Heart left ventricle (tissue), 13 donors: ENCODE measurements at regions not wholly inside any gene's neighbourhood (a gene's known extent, or its start where the extent isn't known, plus 50 kb on each side); places are given as distances from the start of the nearest gene placed in this dataset.
"Not testable (repeated sequence)": the region's sequence is repeated elsewhere in the genome, so short reads cannot be mapped to it uniquely, and the experiment has no call there.

Experiments used
- POLR2A ChIP-seq, 2 donors: fragments of 450-650 bp; IDR thresholded peaks; one replicate each; pipeline ENCODE4 v1.6.1; 2017; ENCODE audit warnings: antibody characterized with exemption in 2 of 2, mild to moderate bottlenecking in 2 of 2, moderate library complexity in 2 of 2
- TF ChIP-seq, protein P1 (sequence below), 12 donors: fragments of 200-600 bp; sonication (generic) in 4 of 12; IDR thresholded peaks; one replicate each; pipeline versions ENCODE4 v1.5.0 to v1.8.0; 2018 to 2022; ENCODE audit warnings: antibody characterized with exemption in 12 of 12, mild to moderate bottlenecking in 5 of 12
- donor health status: ischemic (EF 13 %, LVEDD 7.1; RV severe dilation, severe dysfunction).
- donor health status: DM: no; HTN: yes; CAD: no.
- donor health status: DM: no; HTN: no; CAD: no.
- donor health status: ischemic (EF 25% LVEDD 6.9; RV normal size, moderate dysfunction).
- donor health status: ischemic (EF 25% LVEDD 5.7; RV mildly dilated, moderate dysfunction).
- donor health status: ischemic (EF 35%, LVEDD 5.7; RV mildly dilated, moderate dysfunction).
- donor health status: nonischemic (EF 11% LVEDD 7.7; RV severe dilation, severe dysfunction).
- donor health status: DM: yes; HTN: yes; CAD: no.
- donor health status: PGD.
- donor health status: ischemic (EF 29% LVEDD 5.4; RV normal size, mild dysfunction).
- donor health status: nonischemic (EF 23%, LVEDD 6.1; RV moderate dilation, normal function).

DNA sequence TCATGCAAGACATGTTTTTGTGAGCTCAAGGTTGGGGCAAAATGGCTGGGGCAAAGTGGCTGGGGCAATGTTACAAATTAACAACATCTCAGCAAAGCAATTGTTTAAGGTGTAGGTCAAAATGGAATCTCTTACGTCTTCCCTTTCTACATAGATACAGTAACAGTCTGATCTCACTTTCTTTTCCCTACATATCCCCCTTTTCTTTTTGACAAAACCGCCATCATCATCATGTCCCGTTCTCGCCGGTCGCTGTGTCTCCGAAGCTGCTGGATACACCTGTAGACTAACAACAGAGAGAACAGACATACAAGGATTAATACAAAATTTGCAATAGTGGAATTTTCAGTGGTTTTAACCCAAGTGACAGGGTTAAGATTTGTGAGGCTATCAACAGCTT lies 118.4 kb upstream of the LARP1 start:
- TF ChIP-seq, protein P1, sequence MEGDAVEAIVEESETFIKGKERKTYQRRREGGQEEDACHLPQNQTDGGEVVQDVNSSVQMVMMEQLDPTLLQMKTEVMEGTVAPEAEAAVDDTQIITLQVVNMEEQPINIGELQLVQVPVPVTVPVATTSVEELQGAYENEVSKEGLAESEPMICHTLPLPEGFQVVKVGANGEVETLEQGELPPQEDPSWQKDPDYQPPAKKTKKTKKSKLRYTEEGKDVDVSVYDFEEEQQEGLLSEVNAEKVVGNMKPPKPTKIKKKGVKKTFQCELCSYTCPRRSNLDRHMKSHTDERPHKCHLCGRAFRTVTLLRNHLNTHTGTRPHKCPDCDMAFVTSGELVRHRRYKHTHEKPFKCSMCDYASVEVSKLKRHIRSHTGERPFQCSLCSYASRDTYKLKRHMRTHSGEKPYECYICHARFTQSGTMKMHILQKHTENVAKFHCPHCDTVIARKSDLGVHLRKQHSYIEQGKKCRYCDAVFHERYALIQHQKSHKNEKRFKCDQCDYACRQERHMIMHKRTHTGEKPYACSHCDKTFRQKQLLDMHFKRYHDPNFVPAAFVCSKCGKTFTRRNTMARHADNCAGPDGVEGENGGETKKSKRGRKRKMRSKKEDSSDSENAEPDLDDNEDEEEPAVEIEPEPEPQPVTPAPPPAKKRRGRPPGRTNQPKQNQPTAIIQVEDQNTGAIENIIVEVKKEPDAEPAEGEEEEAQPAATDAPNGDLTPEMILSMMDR (IDR thresholded peaks at IDR 0.05): not testable (repeated sequence)
- TF ChIP-seq POLR2A (IDR thresholded peaks at IDR 0.05): not testable (repeated sequence)
